GM19238 (cell line): ENCODE measurements at regions not wholly inside any gene's neighbourhood (a gene's known extent, or its start where the extent isn't known, plus 50 kb on each side); places are given as distances from the start of the nearest gene placed in this dataset.

ENCODE experiments used
- DNase-seq: peaks from one replicate; pipeline ENCODE4 v3.0.0; 2011; ENCODE audit warnings: low spot score; ENCODE audit not compliant: insufficient read length

GRCh38 chr11:71356904-71357303 lies 91.3 kb downstream of the DHCR7 start:
- DNase-seq: no peak

DNA sequence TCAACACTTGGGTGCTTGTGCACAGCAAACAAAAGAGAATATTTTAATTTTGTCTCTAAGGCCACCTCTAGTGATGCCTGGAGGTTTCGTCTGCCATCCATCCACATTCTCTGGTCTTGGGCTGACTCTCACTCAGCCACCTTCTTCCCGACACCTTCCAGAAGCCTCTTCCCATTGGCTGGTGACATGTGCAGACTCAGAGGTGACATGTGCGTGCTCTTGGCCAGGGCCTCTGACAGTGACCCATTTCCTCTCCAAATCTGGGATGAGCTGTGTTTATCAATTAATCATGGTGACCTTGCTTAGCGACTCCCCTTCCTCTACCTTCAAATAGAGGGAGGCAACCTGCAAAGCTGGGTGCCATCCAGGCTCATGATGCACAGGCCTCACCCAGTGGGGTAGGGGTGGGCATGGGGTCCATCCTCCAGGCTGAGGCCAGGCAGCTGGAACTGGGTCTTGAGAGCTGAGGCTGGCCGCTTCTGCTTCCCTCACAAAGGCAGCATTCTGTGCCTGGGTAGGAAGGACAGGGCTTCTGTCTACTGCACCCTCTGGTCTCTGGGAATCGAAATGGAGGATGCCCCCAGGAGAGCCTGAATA lies 91.8 kb downstream of the DHCR7 start:
- no peak for DNase-seq

DNA sequence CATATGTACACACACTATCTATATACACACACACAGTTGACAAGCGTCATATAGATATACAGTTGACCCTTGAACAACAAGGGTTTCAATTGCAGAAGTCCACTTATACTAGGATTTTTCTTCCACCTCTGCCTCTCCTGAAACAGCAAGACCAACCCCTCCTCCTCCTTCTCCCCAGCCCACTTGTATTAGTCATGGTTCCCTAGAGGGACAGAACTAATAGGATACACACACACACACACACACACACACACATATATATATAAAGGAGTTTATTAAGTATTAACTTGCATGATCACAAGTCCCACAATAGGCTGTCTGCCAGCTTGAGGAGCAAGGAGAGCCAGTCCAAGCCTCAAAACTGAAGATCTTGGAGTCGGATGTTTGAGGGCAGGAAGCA lies 92.9 kb downstream of the DHCR7 start:
- DNase-seq: no peak

- no peak for DNase-seq
Observed at GRCh38 chr11:71354394-71355105, 93.6 kb downstream of the DHCR7 start.

DNA sequence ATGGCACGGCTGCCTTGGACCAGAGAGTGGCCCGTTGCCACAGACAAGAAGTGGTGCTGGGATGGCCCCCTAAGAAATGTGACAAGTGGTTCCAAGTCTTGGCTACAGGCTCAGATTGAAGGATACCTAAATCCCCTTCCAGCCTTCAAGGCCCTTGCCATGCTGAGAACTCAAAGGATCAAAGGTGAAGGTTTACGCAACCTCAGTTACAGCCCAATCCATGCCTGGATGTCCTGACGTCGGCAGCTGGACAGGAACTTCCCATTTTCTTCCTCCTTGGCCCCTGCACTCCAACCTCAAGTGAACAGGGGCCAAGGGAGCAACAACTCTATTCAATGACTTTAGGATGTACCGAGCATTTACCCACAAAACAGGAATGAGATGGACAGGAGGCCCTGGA lies 95.4 kb downstream of the DHCR7 start:
- no peak for DNase-seq

DNA sequence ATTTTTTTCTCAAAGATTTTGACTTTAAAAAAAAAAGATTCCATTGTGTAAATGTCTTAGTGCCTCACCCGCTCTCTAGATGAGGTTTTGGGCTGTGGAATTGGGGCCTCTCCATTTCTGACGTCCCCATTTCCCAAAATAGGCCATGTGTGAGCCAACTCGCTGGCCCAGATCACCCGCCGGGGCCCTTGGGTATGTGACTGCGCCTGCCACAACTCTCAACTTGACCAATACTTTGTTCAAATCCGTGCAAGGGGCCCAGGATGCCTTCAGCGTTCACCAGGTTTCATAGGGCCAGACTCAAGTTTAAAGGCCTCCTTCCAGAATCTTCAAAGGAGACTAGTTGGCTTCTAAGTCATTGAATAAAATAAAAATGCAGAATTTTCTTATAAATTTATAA lies 96.0 kb downstream of the DHCR7 start:
- DNase-seq: no peak

- DNase-seq: no peak
Observed at GRCh38 chr11:71349627-71350026, 97.2 kb upstream of the SHANK2 start.

- DNase-seq: no peak
Observed at GRCh38 chr11:71343828-71344400, 91.5 kb upstream of the SHANK2 start.

- peak; percentile 42 for DNase-seq
Observed at GRCh38 chr11:71342951-71343827, 90.8 kb upstream of the SHANK2 start.

DNA sequence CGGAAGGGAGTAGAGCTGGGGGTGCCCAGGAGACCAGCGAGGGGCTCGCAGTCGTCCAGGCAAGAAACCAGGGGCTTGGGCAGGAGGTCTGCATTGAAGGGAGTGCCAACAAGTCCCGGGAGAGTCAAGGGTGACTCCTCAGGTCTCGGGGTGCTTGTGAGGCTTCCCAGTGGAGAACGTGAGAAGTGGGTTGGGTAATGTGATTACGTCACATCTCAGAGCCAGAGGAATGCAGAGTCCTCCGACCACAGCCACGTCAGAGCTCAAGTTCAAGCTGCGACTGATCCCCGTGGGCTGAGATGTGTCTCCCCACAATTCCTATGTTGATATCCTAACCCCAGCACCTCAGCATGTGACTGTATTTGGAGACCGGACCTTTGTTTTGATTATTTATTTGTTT lies 89.7 kb upstream of the SHANK2 start:
- DNase-seq: no peak

- no peak for DNase-seq
Observed at GRCh38 chr11:71341596-71341995, 89.2 kb upstream of the SHANK2 start.

DNA sequence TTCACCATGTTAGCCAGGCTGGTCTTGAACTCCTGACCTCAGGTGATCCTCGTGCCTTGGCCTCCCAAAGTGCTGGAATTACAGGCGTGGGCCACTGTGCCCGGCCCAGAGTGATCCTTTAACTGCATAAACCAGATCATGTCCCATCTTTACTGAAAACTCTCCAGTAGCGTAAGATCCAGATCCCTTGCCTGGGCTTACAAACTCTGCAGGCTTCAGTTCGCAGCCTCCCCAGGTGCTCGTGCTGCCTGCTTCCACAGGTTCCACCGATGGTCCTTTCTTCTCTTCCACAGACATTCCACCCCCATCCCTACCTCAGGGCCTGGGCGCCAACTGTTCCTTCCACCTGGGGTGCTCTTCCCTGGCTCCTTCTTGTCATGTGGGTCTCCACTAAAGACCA lies 88.8 kb upstream of the SHANK2 start:
- no peak for DNase-seq

DNA sequence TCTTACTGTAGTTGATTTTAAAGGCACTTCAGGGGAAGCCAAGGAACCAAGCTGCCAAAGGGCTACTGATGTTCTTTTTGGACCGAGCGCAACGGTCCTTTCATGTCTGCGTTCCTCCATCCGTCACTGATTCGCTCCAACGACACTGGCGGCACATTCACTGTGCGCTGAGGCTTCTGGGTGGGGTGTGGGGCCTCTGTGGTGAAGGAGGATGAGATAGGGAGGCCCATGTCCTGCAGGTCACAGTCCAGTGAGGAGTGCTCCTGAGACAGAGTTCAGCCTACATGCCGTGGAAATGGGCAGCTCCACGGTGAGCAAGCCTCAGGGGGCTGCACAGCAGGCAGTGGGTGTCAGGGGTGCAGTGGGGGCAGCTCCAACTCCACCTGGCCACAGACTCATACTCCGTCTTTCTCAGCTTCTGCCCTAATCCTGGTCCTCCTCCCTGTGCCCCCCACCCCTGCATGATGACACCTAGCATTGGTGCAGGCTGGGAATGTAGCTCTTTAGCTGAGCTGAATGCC lies 87.8 kb upstream of the SHANK2 start:
- DNase-seq: no peak

DNA sequence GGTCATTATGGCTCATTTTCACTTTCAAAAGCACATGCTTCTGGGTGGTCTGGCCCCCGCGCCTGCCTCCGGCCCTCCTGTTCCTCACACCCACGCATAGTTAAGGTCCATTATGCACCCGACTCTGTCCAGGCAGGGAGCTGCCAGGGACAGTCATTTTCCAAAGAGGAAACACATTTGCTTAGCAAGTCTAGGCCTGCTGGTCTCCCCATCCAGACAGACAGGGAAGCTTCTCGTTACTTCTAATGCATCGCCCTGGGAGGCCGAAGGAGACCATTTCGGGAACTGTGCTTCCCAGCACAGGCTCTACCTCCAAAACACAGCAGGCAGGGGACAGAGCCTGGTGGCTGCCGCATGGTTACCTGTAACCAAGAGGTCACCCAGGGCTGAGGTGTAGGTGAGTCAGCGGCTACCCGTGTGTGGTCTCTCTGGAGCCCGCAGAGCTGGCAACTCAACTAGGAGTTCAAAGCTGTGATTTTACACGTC lies 87.1 kb upstream of the SHANK2 start:
- DNase-seq: no peak

- DNase-seq: no peak
Observed at GRCh38 chr11:71338801-71339395, 86.5 kb upstream of the SHANK2 start.

DNA sequence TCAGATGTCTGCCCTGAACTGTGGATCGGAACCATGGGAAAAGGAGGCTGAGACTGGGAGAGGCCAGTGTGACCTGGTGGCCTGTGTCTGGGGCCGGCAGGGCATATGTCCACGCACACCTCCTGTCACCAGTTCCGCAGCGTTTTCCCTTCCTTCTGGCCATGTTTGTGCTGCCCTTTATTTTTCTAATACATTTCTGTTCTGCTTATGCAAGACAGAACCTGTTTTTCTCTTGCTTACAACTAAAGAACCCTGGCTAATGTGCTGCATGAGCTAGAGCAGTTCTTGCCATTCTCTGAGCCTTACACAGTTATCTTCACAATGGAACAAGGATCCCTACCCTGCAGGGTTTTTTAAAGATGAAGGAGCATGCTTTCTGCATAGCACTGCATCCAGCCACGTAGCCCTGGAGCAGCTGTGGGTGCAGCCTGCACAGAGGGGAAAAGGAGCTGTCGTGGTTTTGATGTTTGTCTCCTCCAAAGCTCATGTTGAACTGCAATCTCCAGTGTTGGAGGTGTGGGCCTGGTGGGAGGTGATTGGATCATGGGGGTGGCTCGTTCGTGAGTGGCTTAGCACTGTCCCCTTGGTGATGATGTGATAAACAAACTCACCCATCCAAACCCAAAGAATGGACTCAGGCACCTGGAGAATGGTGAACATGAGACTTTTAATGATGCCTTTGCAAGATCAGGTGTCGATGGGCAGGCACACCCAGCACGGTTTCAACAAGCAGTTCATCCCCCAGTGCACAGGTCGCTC lies 84.8 kb upstream of the SHANK2 start:
- no peak for DNase-seq

GRCh38 chr11:71336176-71336995 lies 84.0 kb upstream of the SHANK2 start:
- no peak for DNase-seq

DNA sequence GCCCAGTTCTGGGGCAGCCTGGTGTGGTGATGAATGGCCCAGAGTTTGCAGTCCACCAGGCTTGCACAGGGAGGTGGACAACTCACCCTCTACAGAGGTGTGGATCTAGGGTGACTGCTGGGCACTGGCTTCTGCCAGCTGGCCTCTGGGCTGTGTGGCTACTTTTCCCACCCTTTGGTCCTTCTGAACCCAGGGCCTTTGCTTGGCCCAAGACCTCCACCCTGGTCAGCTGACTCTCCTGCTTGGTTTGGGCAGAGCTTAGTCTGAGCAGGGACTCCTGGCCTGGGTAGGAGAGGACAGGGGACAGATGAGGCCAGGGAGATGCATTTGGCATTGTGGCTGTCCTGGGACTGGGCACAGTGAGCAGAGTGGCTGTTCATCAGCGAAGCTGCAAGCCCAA lies 83.0 kb upstream of the SHANK2 start:
- no peak for DNase-seq

DNA sequence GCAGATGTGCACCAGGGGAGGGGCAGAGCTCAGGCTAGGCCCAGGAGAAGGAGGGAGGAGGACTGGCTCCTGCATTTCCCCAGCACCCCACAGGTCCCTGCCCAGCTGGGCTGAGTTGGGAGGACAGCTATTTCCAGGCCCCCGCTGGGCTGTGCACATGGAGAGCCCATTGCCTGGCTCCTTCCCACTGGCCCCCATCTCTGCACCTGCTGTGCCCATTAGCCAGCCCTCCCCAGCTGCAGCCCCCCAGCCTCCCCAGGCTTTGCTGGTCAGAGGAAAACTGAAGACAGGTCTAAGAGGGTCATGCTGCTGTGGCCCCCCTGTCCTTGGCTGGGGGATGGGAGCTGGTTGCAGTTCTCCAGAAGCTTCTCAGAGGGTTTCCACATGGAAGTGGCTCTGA lies 81.8 kb upstream of the SHANK2 start:
- no peak for DNase-seq

DNA sequence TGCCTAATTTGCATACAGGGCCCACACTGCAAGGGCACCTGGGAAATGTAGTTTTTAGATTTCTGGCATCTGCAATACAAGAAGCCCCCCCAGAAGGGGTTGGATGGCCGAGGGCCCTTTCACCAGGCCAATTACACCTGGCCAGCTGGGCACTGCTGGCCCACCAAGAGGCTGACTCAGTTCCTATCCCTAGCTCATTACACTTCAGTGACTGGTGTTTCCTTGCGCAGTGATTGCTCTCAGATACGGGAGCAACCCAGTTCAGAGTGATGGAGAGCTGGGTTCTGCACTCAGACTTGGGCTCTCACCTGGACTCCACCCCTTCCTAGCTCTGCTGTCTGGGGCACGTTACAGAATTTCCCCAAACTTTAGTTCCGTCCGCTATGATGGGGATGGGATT lies 81.1 kb upstream of the SHANK2 start:
- no peak for DNase-seq
